ENCODE measurements at regions not wholly inside any gene's neighbourhood (a gene's known extent, or its start where the extent isn't known, plus 50 kb on each side); places are given as distances from the start of the nearest gene placed in this dataset.

- H3K9me3 ChIP-seq (replicated peaks): no peaks in the 10 kb centered on the region
- DNase-seq (ENCODE audit: low read depth in 1 of 2, low spot score in 2 of 2): no peak
- no peaks in the 10 kb centered on the region for H3K36me3 ChIP-seq
- H3K4me1 ChIP-seq (replicated peaks): no peaks in the 10 kb centered on the region
- peaks cover 7% of the 10 kb centered on the region; the same call in 1 of the 2 replicates for H3K27me3 ChIP-seq (replicated peaks)
- H3K4me3 ChIP-seq: no peak overlapping the region
- no peak overlapping the region for H3K27ac ChIP-seq
Measured at GRCh38 chr10:71141528-71141927, 70.8 kb upstream of the UNC5B start.

GRCh38 chr10:71143170-71143569 lies 69.2 kb upstream of the UNC5B start:
- peaks cover 4% of the 10 kb centered on the region; the same call in 1 of the 2 replicates for H3K27me3 ChIP-seq (replicated peaks)
- H3K36me3 ChIP-seq: no peaks in the 10 kb centered on the region
- H3K4me1 ChIP-seq (replicated peaks): no peaks in the 10 kb centered on the region
- DNase-seq (ENCODE audit: low read depth in 1 of 2, low spot score in 2 of 2): no peak
- no peak overlapping the region for H3K4me3 ChIP-seq
- no peak overlapping the region for H3K27ac ChIP-seq
- no peaks in the 10 kb centered on the region for H3K9me3 ChIP-seq (replicated peaks)

- no peaks in the 10 kb centered on the region for H3K4me1 ChIP-seq (replicated peaks)
- H3K4me3 ChIP-seq: no peak overlapping the region
- no peak for DNase-seq (ENCODE audit: low read depth in 1 of 2, low spot score in 2 of 2)
- no peaks in the 10 kb centered on the region for H3K9me3 ChIP-seq (replicated peaks)
- H3K36me3 ChIP-seq: no peaks in the 10 kb centered on the region
- H3K27me3 ChIP-seq (replicated peaks): peaks cover under 1% of the 10 kb centered on the region; the same call in 1 of the 2 replicates
- H3K27ac ChIP-seq: no peak overlapping the region
Measured at GRCh38 chr10:71143610-71144009, 68.8 kb upstream of the UNC5B start.

- Histone ChIP-seq H3K27me3 (replicated peaks) (no peaks in the 10 kb centered on the region; the same call in 1 of the 2 replicates), H3K4me1 (replicated peaks) (no peaks in the 10 kb centered on the region), H3K27ac (no peak overlapping the region), H3K9me3 (replicated peaks) (no peaks in the 10 kb centered on the region), H3K4me3 (no peak overlapping the region), H3K36me3 (no peaks in the 10 kb centered on the region)
- DNase-seq (ENCODE audit: low read depth in 1 of 2, low spot score in 2 of 2): no peak
Measured at GRCh38 chr10:71144824-71145223, 67.5 kb upstream of the UNC5B start.

GRCh38 chr10:71145352-71145945 lies 66.9 kb upstream of the UNC5B start:
- H3K36me3 ChIP-seq: no peaks in the 10 kb centered on the region
- no peak overlapping the region for H3K4me3 ChIP-seq
- no peak overlapping the region for H3K27ac ChIP-seq
- H3K27me3 ChIP-seq (replicated peaks): no peaks in the 10 kb centered on the region; the same call in 1 of the 2 replicates
- DNase-seq (ENCODE audit: low read depth in 1 of 2, low spot score in 2 of 2): no peak
- no peaks in the 10 kb centered on the region for H3K9me3 ChIP-seq (replicated peaks)
- no peaks in the 10 kb centered on the region for H3K4me1 ChIP-seq (replicated peaks)

GRCh38 chr10:71150796-71151195 lies 61.6 kb upstream of the UNC5B start:
- DNase-seq (ENCODE audit: low read depth in 1 of 2, low spot score in 2 of 2): no peak
- no peaks in the 10 kb centered on the region for H3K36me3 ChIP-seq
- H3K4me1 ChIP-seq (replicated peaks): no peaks in the 10 kb centered on the region
- peaks cover 12% of the 10 kb centered on the region; the same call in 1 of the 2 replicates for H3K27me3 ChIP-seq (replicated peaks)
- H3K9me3 ChIP-seq (replicated peaks): no peaks in the 10 kb centered on the region
- H3K27ac ChIP-seq: no peak overlapping the region
- no peak overlapping the region for H3K4me3 ChIP-seq

- no peak overlapping the region for H3K4me3 ChIP-seq
- peaks cover 12% of the 10 kb centered on the region; the same call in 1 of the 2 replicates for H3K27me3 ChIP-seq (replicated peaks)
- no peak overlapping the region for H3K27ac ChIP-seq
- no peak for DNase-seq (ENCODE audit: low read depth in 1 of 2, low spot score in 2 of 2)
- H3K9me3 ChIP-seq (replicated peaks): no peaks in the 10 kb centered on the region
- H3K36me3 ChIP-seq: no peaks in the 10 kb centered on the region
- no peaks in the 10 kb centered on the region for H3K4me1 ChIP-seq (replicated peaks)
Measured at GRCh38 chr10:71152043-71152442, 60.3 kb upstream of the UNC5B start.

- no peak overlapping the region for H3K4me3 ChIP-seq
- H3K4me1 ChIP-seq (replicated peaks): no peaks in the 10 kb centered on the region
- DNase-seq (ENCODE audit: low read depth in 1 of 2, low spot score in 2 of 2): no peak
- H3K27me3 ChIP-seq (replicated peaks): 0 out of 2 replicates have a peak, but pooled peaks cover 6% of the 10 kb centered on the region
- H3K36me3 ChIP-seq: no peaks in the 10 kb centered on the region
- H3K27ac ChIP-seq: no peak overlapping the region
- H3K9me3 ChIP-seq (replicated peaks): no peaks in the 10 kb centered on the region
Measured at GRCh38 chr10:71156436-71156835, 55.9 kb upstream of the UNC5B start.

GRCh38 chr10:71157435-71157834 lies 54.9 kb upstream of the UNC5B start:
- Histone ChIP-seq H3K4me1 (replicated peaks) (no peaks in the 10 kb centered on the region), H3K36me3 (no peaks in the 10 kb centered on the region), H3K9me3 (replicated peaks) (no peaks in the 10 kb centered on the region), H3K27me3 (replicated peaks) (0 out of 2 replicates have a peak, but pooled peaks cover 6% of the 10 kb centered on the region), H3K27ac (no peak overlapping the region), H3K4me3 (no peak overlapping the region)
- DNase-seq (ENCODE audit: low read depth in 1 of 2, low spot score in 2 of 2): no peak

- Histone ChIP-seq H3K27me3 (replicated peaks) (0 out of 2 replicates have a peak, but pooled peaks cover under 1% of the 10 kb centered on the region), H3K4me3 (no peak overlapping the region), H3K9me3 (replicated peaks) (no peaks in the 10 kb centered on the region), H3K36me3 (no peaks in the 10 kb centered on the region), H3K4me1 (replicated peaks) (no peaks in the 10 kb centered on the region), H3K27ac (no peak overlapping the region)
- DNase-seq (ENCODE audit: low read depth in 1 of 2, low spot score in 2 of 2): no peak
Measured at GRCh38 chr10:71158251-71158650, 54.1 kb upstream of the UNC5B start.

- no peak for DNase-seq (ENCODE audit: low read depth in 1 of 2, low spot score in 2 of 2)
- H3K36me3 ChIP-seq: no peaks in the 10 kb centered on the region
- H3K27ac ChIP-seq: no peak overlapping the region
Measured at GRCh38 chr10:71158902-71159301, 53.5 kb upstream of the UNC5B start.

GRCh38 chr10:71159892-71160291 lies 52.5 kb upstream of the UNC5B start:
- Histone ChIP-seq H3K4me1 (replicated peaks) (no peaks in the 10 kb centered on the region), H3K27me3 (replicated peaks) (0 out of 2 replicates have a peak, but pooled peaks cover 2% of the 10 kb centered on the region), H3K36me3 (no peaks in the 10 kb centered on the region), H3K9me3 (replicated peaks) (no peaks in the 10 kb centered on the region), H3K4me3 (no peak overlapping the region), H3K27ac (no peak overlapping the region)
- DNase-seq (ENCODE audit: low read depth in 1 of 2, low spot score in 2 of 2): no peak

More at GRCh38 chr10:71158902-71159301, 53.5 kb upstream of the UNC5B start:
- Histone ChIP-seq H3K9me3 (replicated peaks) (no peaks in the 10 kb centered on the region), H3K27me3 (replicated peaks) (no peaks in the 10 kb centered on the region), H3K4me3 (no peak overlapping the region), H3K4me1 (replicated peaks) (no peaks in the 10 kb centered on the region)

GRCh38 chr10:71161425-71161824 lies 50.9 kb upstream of the UNC5B start:
- Histone ChIP-seq H3K27me3 (replicated peaks) (peaks cover 9% of the 10 kb centered on the region; the same call in 1 of the 2 replicates), H3K4me1 (replicated peaks) (no peaks in the 10 kb centered on the region), H3K36me3 (no peaks in the 10 kb centered on the region), H3K27ac (no peak overlapping the region), H3K9me3 (replicated peaks) (no peaks in the 10 kb centered on the region), H3K4me3 (no peak overlapping the region)
- DNase-seq (ENCODE audit: low read depth in 1 of 2, low spot score in 2 of 2): no peak

Measured in SJSA1 (cell line).